MG63 (cell line): ENCODE measurements at regions not wholly inside any gene's neighbourhood (a gene's known extent, or its start where the extent isn't known, plus 50 kb on each side); places are given as distances from the start of the nearest gene placed in this dataset.
"Not testable (repeated sequence)": the region's sequence is repeated elsewhere in the genome, so short reads cannot be mapped to it uniquely, and the experiment has no call there.

Experiments
- DNase-seq: peaks from one replicate; pipeline ENCODE4 v3.0.0-alpha.2; 2020
- H3K27me3 ChIP-seq: fragments of 250-450 bp; sonication (Bioruptor Pico); 2 replicates; pipeline ENCODE4 v1.5.1; 2020; ENCODE audit warnings: mild to moderate bottlenecking, moderate library complexity
- H3K36me3 ChIP-seq: fragments of 250-450 bp; sonication (Bioruptor Pico); 2 replicates; pipeline ENCODE4 v1.5.1; 2020; ENCODE audit warnings: mild to moderate bottlenecking, moderate library complexity
- H3K4me3 ChIP-seq: fragments of 250-450 bp; sonication (Bioruptor Pico); 2 replicates; pipeline ENCODE4 v1.5.1; 2020; ENCODE audit warnings: mild to moderate bottlenecking, moderate library complexity
- H3K9me3 ChIP-seq: fragments of 250-450 bp; sonication (Bioruptor Pico); 2 replicates; pipeline ENCODE4 v1.5.1; 2020; ENCODE audit warnings: mild to moderate bottlenecking, moderate library complexity

- H3K27me3 ChIP-seq, H3K36me3 ChIP-seq, H3K9me3 ChIP-seq, H3K4me3 ChIP-seq, DNase-seq: not testable (repeated sequence)
Measured at GRCh38 chr16:18162293-18162692, 174.2 kb downstream of the NPIPA8 start.

GRCh38 chr16:18161224-18161623 is 175.3 kb downstream of the NPIPA8 start:
- not testable (repeated sequence) for H3K4me3 ChIP-seq, H3K36me3 ChIP-seq, H3K9me3 ChIP-seq, DNase-seq, H3K27me3 ChIP-seq

DNA sequence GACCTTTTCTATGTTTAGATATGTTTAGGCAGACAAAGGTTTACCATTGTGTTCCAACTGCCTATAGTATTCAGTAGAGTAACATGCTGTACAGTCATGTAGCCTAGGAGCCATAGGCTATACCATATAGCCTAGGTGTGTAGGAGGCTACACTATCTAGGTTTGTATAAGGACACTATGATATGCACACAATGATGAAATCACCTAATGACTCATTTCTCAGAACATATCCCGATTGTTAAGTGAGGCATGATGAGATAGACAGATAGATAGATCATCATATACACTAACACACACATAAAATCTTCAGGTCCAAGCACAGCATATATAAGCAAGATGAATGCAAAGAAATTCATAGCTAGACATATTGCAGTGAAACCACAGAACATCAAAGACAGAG is 177.4 kb downstream of the NPIPA8 start:
- DNase-seq, H3K36me3 ChIP-seq, H3K27me3 ChIP-seq, H3K9me3 ChIP-seq, H3K4me3 ChIP-seq: not testable (repeated sequence)

- H3K4me3 ChIP-seq, H3K9me3 ChIP-seq, DNase-seq, H3K27me3 ChIP-seq, H3K36me3 ChIP-seq: not testable (repeated sequence)
Measured at GRCh38 chr16:18157854-18158253, 178.7 kb downstream of the NPIPA8 start.

DNA sequence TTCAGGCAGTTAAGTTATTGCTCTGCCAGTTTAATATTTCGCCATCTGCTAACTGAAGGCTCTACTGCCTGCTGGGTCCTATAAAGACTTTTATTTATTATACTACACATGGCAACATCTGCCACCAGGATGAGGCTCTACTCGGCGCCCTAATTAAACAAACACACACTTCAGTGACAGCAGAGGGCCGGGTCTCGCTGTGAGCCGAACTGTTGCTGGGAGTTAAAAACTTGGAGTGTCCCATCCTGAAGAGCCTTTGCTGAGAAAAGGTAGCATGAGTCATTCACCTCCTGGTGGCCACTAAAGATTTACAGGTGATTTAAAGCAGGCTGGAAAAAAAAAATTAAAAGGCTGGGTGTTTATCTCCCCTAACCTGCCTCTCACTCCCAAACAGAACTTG is 183.7 kb downstream of the NPIPA8 start:
- H3K36me3 ChIP-seq, DNase-seq, H3K4me3 ChIP-seq, H3K9me3 ChIP-seq, H3K27me3 ChIP-seq: not testable (repeated sequence)

DNA sequence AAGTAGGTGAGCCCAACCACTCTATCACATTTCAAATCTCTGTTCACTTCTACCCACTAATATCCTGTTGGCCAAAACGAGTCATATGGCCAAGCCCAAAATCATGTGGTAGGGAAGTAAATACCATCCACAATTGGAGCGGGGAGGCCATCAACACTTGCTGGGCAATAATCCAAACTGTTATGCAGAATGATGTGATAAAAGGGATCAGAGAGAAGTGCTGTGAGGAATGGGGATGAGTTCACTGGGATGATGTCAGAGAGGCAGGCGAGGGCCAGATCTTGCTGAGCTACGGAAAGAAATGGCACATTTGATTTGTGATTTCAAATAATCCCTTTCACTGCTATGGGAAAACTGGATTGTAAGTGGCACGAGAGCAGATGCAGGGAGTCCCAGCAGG is 188.4 kb downstream of the NPIPA8 start:
- H3K36me3 ChIP-seq, H3K27me3 ChIP-seq, H3K4me3 ChIP-seq, H3K9me3 ChIP-seq, DNase-seq: not testable (repeated sequence)

DNA sequence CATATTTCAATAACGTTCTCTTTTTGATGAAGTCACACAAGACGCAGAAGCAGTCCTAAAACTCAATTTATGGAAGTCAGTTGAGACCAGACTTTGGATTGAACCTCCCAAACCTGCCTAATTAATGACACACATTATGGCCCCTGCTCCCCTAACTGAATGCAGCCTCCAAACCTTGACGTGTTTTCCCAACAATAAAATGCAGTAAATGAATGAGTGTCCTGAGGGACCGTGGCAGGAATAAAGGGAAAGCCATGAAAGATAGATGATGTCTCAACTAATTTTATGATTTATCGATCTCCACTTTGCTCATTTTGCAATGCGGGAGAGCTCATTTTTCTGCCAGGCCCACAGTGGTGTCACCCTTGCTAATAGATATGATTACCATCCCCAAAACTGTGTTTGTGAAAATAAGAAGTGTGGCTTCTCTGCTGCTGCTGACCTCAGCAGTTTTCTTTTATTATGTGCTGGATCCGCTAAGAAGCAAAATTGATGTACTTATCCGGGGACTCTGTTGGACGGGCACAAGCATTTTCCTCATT is 189.9 kb downstream of the NPIPA8 start:
- not testable (repeated sequence) for H3K4me3 ChIP-seq

DNA sequence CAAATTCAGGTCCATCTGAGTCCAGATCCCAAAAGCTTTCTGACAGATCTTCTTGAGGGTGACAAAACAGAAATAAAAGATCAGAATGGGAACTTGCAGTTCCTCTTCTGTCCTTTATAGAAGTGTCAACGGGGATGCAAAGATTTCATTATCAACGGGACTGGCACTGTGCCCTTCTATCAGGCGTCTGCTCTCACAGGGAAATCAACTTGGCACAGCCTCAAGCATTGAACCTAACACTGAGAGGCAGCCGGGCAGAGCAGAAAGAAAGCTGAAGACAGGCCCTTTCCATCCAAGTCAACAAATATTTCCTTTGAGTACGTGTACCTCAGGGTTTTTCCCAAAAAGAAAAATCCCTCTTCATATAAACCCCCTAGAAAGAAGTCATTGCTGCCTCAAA is 194.5 kb downstream of the NPIPA8 start:
- not testable (repeated sequence) for H3K4me3 ChIP-seq, H3K27me3 ChIP-seq, H3K9me3 ChIP-seq, H3K36me3 ChIP-seq, DNase-seq

More for the DNA sequence above, 189.9 kb downstream of the NPIPA8 start:
- H3K36me3 ChIP-seq, H3K9me3 ChIP-seq, DNase-seq, H3K27me3 ChIP-seq: not testable (repeated sequence)

- DNase-seq, H3K4me3 ChIP-seq, H3K9me3 ChIP-seq, H3K27me3 ChIP-seq, H3K36me3 ChIP-seq: not testable (repeated sequence)
Measured at GRCh38 chr16:18136288-18136687, 200.2 kb downstream of the NPIPA8 start.

- not testable (repeated sequence) for H3K27me3 ChIP-seq, H3K4me3 ChIP-seq
Measured at GRCh38 chr16:18135024-18135423, 201.5 kb downstream of the NPIPA8 start.

DNA sequence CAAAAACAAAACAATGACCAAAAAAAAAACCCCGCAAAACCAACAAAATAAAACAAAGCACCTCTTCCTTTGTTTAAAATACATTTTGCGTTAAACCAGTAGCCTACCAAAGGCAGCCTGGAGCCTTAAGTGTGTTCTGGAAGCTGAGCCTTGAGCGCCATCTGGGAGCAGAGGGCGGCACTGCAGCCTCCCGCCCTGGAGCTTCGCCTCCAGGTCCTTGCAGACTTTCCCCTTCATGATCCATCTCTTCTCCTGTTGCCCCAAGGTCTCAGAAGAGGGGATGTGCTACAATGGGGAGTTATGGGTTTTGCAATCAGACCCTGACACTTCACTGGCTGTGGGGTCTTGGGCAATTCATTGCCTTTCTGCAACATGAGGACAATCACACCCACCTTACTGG is 204.9 kb downstream of the NPIPA8 start:
- not testable (repeated sequence) for H3K27me3 ChIP-seq, H3K36me3 ChIP-seq, H3K4me3 ChIP-seq, H3K9me3 ChIP-seq, DNase-seq

More at GRCh38 chr16:18135024-18135423, 201.5 kb downstream of the NPIPA8 start:
- not testable (repeated sequence) for H3K36me3 ChIP-seq, H3K9me3 ChIP-seq, DNase-seq

DNA sequence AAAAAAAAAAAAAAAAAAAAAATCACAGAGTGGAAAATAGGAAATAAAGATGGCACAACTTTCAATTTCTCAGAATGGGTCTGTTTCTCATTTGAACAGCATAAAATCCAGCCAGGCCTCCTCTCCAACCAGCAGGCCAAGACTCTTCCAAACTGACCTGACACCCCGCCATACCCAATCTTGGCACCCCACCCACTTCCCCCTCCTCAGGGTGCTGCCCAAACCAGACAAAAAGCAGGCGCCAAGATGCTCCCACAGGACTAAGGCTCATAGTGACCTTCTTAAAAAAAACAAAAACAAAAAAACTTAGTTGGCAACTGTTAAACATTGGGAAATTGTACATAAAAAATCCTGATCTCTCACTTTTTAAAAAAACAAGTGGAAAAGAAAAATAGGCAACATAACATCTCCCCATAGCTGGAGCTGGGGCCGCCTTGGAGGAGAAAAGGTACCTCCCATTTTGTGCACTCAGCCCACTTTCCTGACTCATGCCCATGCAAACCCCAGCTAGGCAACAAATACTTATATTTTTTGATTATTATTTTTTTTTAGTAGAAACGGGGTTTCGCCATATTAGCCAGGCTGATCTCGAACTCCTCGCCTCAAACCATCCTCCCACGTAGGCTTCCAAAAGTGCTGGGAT is 205.9 kb downstream of the NPIPA8 start:
- DNase-seq, H3K4me3 ChIP-seq, H3K36me3 ChIP-seq, H3K27me3 ChIP-seq, H3K9me3 ChIP-seq: not testable (repeated sequence)

DNA sequence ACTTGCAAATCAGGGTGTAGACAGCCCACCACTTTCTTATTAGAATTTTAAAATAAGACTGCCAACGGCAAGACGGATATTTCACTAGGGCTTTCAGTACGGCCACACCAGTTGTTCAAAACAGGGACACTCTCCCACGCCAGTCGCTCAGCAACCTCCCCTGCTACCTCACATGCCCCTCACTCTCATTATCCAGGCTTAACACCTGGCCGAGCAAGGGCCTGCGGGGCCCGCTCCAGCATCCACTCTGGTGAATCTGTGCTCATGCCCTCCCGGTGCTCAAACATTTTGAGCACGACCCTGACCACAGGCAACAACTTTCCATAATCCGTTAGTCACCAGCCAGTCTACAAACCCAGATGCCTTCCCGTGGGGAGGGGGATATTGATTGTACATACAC is 209.5 kb downstream of the NPIPA8 start:
- H3K36me3 ChIP-seq, H3K9me3 ChIP-seq, H3K27me3 ChIP-seq, H3K4me3 ChIP-seq, DNase-seq: not testable (repeated sequence)

- H3K4me3 ChIP-seq, H3K27me3 ChIP-seq, H3K36me3 ChIP-seq, DNase-seq, H3K9me3 ChIP-seq: not testable (repeated sequence)
Measured at GRCh38 chr16:18119092-18119491, 217.4 kb downstream of the NPIPA8 start.

- not testable (repeated sequence) for H3K27me3 ChIP-seq, H3K4me3 ChIP-seq, H3K36me3 ChIP-seq, H3K9me3 ChIP-seq, DNase-seq
Measured at GRCh38 chr16:18118684-18119083, 217.9 kb downstream of the NPIPA8 start.

GRCh38 chr16:18118071-18118470 is 218.5 kb downstream of the NPIPA8 start:
- H3K9me3 ChIP-seq, H3K4me3 ChIP-seq, H3K27me3 ChIP-seq, DNase-seq, H3K36me3 ChIP-seq: not testable (repeated sequence)

DNA sequence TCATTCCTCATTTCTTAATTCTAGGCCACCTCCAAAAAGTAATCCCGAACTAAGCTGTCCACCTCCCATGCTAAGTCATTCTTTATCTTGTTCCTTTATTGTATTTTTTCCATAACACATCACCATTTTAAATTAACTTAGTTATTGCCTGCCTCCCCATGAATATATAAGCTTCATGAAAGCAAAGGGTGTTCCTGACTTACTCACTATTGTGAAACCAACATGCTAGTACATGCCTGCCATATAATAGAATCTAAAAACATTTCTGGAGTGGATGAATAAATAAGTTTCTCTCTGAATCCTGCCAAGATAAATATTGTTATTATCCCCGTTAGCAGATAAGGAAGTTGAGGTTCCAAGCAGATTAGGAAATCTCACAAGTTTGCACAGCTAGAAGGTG is 232.1 kb downstream of the NPIPA8 start:
- not testable (repeated sequence) for H3K36me3 ChIP-seq, H3K9me3 ChIP-seq, H3K27me3 ChIP-seq, H3K4me3 ChIP-seq, DNase-seq

GRCh38 chr16:18101077-18101476 is 235.5 kb downstream of the NPIPA8 start:
- H3K9me3 ChIP-seq, H3K36me3 ChIP-seq, H3K27me3 ChIP-seq, H3K4me3 ChIP-seq, DNase-seq: not testable (repeated sequence)

DNA sequence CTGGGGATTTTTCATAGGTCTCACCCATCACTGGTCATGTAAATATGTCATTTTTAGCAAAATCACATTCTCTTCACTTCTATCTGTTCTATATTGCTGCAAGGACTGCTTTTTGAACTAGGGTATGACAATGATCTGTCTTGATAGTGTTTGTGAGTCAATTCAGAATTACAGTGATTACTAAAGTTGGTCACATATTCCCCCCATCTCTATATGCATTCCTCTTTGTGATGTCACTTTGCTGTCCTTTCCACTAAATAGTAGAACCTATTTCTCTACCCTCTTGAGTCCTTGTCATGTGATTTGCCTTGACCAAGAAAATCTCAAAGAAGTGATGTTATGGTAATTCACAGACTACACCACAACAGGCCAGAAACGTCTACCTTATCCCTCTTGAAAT is 243.9 kb downstream of the NPIPA8 start:
- not testable (repeated sequence) for H3K36me3 ChIP-seq, DNase-seq, H3K27me3 ChIP-seq, H3K4me3 ChIP-seq, H3K9me3 ChIP-seq
